Smooth muscle cell (in vitro differentiated cells): ENCODE measurements at regions not wholly inside any gene's neighbourhood (a gene's known extent, or its start where the extent isn't known, plus 50 kb on each side); places are given as distances from the start of the nearest gene placed in this dataset.

Experiments
- DNase-seq: peaks from one replicate; lab custom pipeline; 2025; ENCODE audit not compliant: unreplicated experiment; lab: John Stamatoyannopoulos, UW
- H2AFZ ChIP-seq: fragments of 200-600 bp; sonication (generic); 2 replicates; pipeline ENCODE4 v1.6.0; 2016; ENCODE audit warnings: antibody characterized with exemption, low read depth, mild to moderate bottlenecking
- H3F3A ChIP-seq: fragments of 200-600 bp; sonication (generic); 2 replicates; pipeline ENCODE4 v1.6.0; 2017; ENCODE audit warnings: antibody characterized with exemption, low read depth
- H3K27ac ChIP-seq: fragments of 200-600 bp; sonication (generic); 2 replicates; pipeline ENCODE4 v1.5.1; 2016; ENCODE audit warnings: low read depth, mild to moderate bottlenecking
- H3K27me3 ChIP-seq: fragments of 200-600 bp; sonication (generic); 2 replicates; pipeline ENCODE4 v1.6.1; 2016; ENCODE audit warnings: low read depth, mild to moderate bottlenecking
- H3K36me3 ChIP-seq: fragments of 200-600 bp; sonication (generic); 2 replicates; pipeline ENCODE4 v1.5.1; 2016; ENCODE audit warnings: low read depth
- H3K4me1 ChIP-seq: fragments of 200-600 bp; sonication (generic); 2 replicates; pipeline ENCODE4 v1.5.1; 2016; ENCODE audit warnings: low read depth
- H3K4me2 ChIP-seq: fragments of 200-600 bp; sonication (generic); 2 replicates; pipeline ENCODE4 v1.6.0; 2016; ENCODE audit warnings: mild to moderate bottlenecking
- H3K4me3 ChIP-seq: fragments of 200-600 bp; sonication (generic); 2 replicates; pipeline ENCODE4 v1.5.1; 2016; ENCODE audit warnings: mild to moderate bottlenecking
- H3K79me2 ChIP-seq: fragments of 200-600 bp; sonication (generic); 2 replicates; pipeline ENCODE4 v1.6.0; 2016; ENCODE audit warnings: low read depth, mild to moderate bottlenecking
- H3K9ac ChIP-seq: fragments of 200-600 bp; sonication (generic); 2 replicates; pipeline ENCODE4 v1.6.0; 2016; ENCODE audit warnings: low read depth
- H3K9me3 ChIP-seq: fragments of 200-600 bp; sonication (generic); replicated peaks from 2 replicates; pipeline ENCODE4 v1.5.1; 2016; ENCODE audit warnings: low read depth
- H4K20me1 ChIP-seq: fragments of 200-600 bp; sonication (generic); 2 replicates; pipeline ENCODE4 v1.6.0; 2016; ENCODE audit warnings: low read depth
- WGBS: methylation state at CpG from one replicate; pipeline ENCODE4 v1.1.7; 2016; ENCODE audit warnings: low lambda C conversion rate; 5-methylcytosine and 5-hydroxymethylcytosine counted together
- TF ChIP-seq, protein P1 (sequence below): fragments of 200-600 bp; sonication (generic); IDR thresholded peaks from 2 replicates; pipeline ENCODE4 v1.5.1; 2017; ENCODE audit warnings: borderline replicate concordance, mild to moderate bottlenecking, antibody characterized with exemption; ENCODE audit not compliant: insufficient read depth, poor library complexity, severe bottlenecking

DNA sequence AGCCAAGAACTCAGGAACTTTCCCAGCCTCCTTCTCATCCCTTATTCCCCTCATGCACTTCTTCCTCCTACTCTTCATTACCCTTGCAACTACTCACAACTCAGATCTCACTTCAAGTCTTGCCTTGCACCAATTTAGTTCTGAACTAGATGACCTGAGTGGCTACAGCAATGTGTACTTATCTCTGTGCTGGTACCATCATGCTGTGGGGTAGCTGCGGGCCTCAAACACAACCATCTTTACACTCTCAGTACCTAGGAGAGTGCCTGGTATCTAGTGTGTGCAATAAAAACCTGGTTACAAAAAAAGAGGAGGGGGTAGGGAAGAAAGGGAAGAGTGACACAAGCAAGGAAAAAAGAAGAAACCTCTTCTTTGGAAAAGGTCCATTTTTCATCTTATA lies 219.0 kb downstream of the SPTSSA start:
- H3K79me2 ChIP-seq, result no peaks in the 10 kb centered on the region
- no peaks in the 10 kb centered on the region for H3K36me3 ChIP-seq
- no peaks in the 10 kb centered on the region for H3K27me3 ChIP-seq
- no peaks in the 10 kb centered on the region for H4K20me1 ChIP-seq
- no peak overlapping the region for H2AFZ ChIP-seq
- DNase-seq, result no peak
- H3K4me1 ChIP-seq, result no peaks in the 10 kb centered on the region
- H3F3A ChIP-seq, result no peaks in the 10 kb centered on the region
- no peak overlapping the region for H3K27ac ChIP-seq
- TF ChIP-seq, protein P1, sequence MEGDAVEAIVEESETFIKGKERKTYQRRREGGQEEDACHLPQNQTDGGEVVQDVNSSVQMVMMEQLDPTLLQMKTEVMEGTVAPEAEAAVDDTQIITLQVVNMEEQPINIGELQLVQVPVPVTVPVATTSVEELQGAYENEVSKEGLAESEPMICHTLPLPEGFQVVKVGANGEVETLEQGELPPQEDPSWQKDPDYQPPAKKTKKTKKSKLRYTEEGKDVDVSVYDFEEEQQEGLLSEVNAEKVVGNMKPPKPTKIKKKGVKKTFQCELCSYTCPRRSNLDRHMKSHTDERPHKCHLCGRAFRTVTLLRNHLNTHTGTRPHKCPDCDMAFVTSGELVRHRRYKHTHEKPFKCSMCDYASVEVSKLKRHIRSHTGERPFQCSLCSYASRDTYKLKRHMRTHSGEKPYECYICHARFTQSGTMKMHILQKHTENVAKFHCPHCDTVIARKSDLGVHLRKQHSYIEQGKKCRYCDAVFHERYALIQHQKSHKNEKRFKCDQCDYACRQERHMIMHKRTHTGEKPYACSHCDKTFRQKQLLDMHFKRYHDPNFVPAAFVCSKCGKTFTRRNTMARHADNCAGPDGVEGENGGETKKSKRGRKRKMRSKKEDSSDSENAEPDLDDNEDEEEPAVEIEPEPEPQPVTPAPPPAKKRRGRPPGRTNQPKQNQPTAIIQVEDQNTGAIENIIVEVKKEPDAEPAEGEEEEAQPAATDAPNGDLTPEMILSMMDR, result no peak
- no peaks in the 10 kb centered on the region for H3K9me3 ChIP-seq
- no peak overlapping the region for H3K9ac ChIP-seq
- H3K4me3 ChIP-seq, result no peak overlapping the region
- no peak overlapping the region for H3K4me2 ChIP-seq
- 91% methylated on average over 1 of the region's 1 CpG for WGBS

DNA sequence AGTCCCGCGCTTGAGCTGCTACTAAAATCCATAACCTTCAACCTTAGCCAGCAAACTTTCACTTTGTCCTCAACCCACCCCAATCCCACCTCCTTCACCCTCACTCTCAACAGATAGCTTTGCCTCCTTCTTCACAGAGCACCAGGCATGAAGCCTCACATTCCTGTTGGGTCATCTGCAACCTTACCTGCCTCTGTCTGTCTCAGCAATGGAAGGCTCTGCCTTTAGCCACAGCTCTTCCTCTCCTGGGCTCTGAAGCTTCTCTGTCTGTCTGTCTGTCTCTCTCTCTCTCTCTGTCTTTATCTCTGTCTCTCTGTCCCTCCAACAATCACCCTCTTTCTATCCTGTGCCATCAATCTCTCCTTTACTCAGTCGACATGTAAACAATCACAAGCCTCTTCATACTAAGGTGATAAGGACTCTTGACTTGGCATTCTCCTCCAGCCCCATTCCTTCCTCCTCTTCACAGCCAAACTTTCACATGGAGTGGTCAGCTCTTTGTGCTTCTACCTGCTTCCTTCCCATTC lies 220.8 kb downstream of the SPTSSA start:
- H2AFZ ChIP-seq, result no peak overlapping the region
- TF ChIP-seq, protein P1, result no peak
- H3K79me2 ChIP-seq, result no peaks in the 10 kb centered on the region
- no peak overlapping the region for H3K9ac ChIP-seq
- no peaks in the 10 kb centered on the region for H3K27me3 ChIP-seq
- H3K27ac ChIP-seq, result no peak overlapping the region
- no peaks in the 10 kb centered on the region for H3K9me3 ChIP-seq
- WGBS, result 90% methylated on average over 3 of the region's 3 CpGs
- DNase-seq, result no peak
- no peak overlapping the region for H3K4me3 ChIP-seq
- no peaks in the 10 kb centered on the region for H3F3A ChIP-seq
- H3K4me2 ChIP-seq, result no peak overlapping the region
- no peaks in the 10 kb centered on the region for H3K36me3 ChIP-seq
- no peaks in the 10 kb centered on the region for H3K4me1 ChIP-seq
- no peaks in the 10 kb centered on the region for H4K20me1 ChIP-seq

DNA sequence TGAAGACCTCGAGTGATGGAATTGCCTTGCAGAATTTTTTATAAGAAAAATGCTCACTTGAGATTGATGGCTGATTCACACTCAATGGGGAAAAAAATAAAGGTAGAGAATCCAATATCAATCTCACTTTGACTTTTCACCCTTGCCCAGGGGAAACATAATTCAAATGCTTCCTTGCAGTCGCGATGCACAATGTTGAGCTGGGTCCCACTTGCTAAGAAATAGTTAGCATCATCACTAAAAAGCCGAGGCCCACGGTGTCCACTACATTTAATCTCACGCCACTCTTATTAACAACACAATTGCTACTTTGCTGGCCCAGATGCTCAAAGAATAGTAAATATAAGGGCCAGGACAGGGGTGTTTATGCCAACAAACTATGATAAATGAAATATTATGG lies 223.4 kb downstream of the SPTSSA start:
- Histone ChIP-seq H2AFZ (no peak overlapping the region), H3K79me2 (no peaks in the 10 kb centered on the region), H3K36me3 (no peaks in the 10 kb centered on the region), H3K27ac (no peak overlapping the region), H3K9ac (no peak overlapping the region), H3K27me3 (no peaks in the 10 kb centered on the region), H4K20me1 (no peaks in the 10 kb centered on the region), H3K4me2 (no peak overlapping the region), H3F3A (no peaks in the 10 kb centered on the region), H3K4me3 (no peak overlapping the region), H3K4me1 (no peaks in the 10 kb centered on the region), H3K9me3 (no peaks in the 10 kb centered on the region)
- no peak for DNase-seq
- TF ChIP-seq, protein P1, result no peak
- WGBS, result 97% methylated on average over 6 of the region's 6 CpGs

DNA sequence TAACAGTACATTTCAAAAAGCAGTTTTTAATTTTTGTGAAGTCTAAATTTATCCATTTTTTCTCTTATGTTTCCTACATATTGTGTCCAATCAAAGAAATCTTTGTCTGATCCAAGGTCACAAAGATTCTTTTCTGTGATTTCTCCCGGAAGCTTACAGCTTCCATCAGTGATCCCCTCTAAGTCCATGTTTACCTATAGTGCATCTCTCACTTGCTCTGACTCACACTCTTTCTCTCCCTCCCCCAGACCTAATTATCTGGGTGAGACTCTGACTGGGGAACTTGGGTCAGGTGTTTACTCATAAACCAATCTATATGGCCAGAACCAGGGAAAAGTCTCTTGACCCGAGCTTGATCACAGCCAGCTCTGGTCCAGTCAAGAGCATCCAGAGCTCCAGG lies 224.4 kb downstream of the SPTSSA start:
- Histone ChIP-seq H3K9ac (no peak overlapping the region), H3K9me3 (no peaks in the 10 kb centered on the region), H4K20me1 (no peaks in the 10 kb centered on the region), H3K4me1 (no peaks in the 10 kb centered on the region), H2AFZ (no peak overlapping the region), H3K27ac (no peak overlapping the region), H3K4me3 (no peak overlapping the region), H3K27me3 (no peaks in the 10 kb centered on the region), H3F3A (no peaks in the 10 kb centered on the region), H3K4me2 (no peak overlapping the region), H3K36me3 (no peaks in the 10 kb centered on the region), H3K79me2 (no peaks in the 10 kb centered on the region)
- TF ChIP-seq, protein P1, result no peak
- WGBS, result 60% methylated on average over 2 of the region's 2 CpGs
- DNase-seq, result no peak
